ENCODE measurements at regions not wholly inside any gene's neighbourhood (a gene's known extent, or its start where the extent isn't known, plus 50 kb on each side); places are given as distances from the start of the nearest gene placed in this dataset.

DNA sequence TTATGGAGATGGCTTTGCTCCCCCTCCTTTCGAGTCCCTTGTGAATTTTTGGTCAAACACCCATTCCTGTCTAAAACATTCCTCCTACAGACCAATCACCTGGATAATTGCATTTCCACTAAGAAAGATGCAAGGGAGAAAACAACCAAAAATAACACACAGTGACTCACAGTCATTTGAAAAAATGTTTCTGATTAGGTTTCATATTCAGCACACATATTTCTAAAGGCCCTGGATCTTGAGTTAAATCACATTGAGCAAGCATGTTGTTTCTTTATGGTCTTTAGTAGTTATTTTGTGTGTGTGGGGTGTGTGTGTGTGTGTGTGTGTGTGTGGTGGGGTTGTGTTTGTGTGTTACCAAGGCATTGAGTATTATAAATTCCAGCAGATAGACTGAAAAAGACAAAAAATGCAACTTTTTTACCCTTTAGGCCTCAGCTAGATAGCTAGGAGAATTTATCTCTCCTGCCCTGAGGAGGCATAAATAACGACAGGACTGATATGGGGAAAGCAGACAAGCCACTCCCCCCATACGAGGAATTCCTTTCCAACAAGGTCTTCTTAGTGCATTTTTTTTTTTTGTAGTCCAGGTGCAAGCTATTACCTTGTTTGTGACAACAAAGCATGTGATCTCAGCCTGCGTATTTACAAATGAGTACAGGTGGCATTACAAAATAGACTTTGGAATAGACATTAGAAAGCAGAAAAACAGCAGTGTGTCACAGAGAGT, 265.4 kb upstream of the ADGRL3 start:
- Histone ChIP-seq H3T11ph (ENCODE audit: low read length) (no peak overlapping the region), H3K9me3 (ENCODE audit: control insufficient read depth, low read depth, low read length) (no peaks in the 10 kb centered on the region), H2BK15ac (ENCODE audit: low read depth, low read length) (no peak overlapping the region), H3K4me1 (ENCODE audit: insufficient read depth, low read length) (no peaks in the 10 kb centered on the region), H3K14ac (ENCODE audit: insufficient read depth, low read length) (no peak overlapping the region), H2BK120ac (ENCODE audit: low read depth, low read length, poor library complexity, severe bottlenecking) (no peak overlapping the region), H2AFZ (ENCODE audit: low read length) (no peak overlapping the region), H2BK12ac (ENCODE audit: insufficient read length, low read depth, low read length) (no peak overlapping the region), H3K79me2 (ENCODE audit: insufficient read depth, low read length) (no peaks in the 10 kb centered on the region), H2BK20ac (ENCODE audit: low read depth, low read length, poor library complexity, severe bottlenecking) (no peak overlapping the region), H3K4me2 (ENCODE audit: insufficient read depth, insufficient read length, low read length) (no peak overlapping the region), H3K23ac (ENCODE audit: insufficient read length, low read depth, low read length) (no peak overlapping the region), H4K8ac (replicated peaks; ENCODE audit: insufficient read length, low read depth, low read length) (no peak overlapping the region), H3K18ac (ENCODE audit: insufficient read length, low read depth, low read length) (no peak overlapping the region), H3K27ac (ENCODE audit: insufficient read length, low read depth, low read length) (no peak overlapping the region), H4K5ac (ENCODE audit: insufficient read length, low read depth, low read length) (no peak overlapping the region), H2BK5ac (ENCODE audit: insufficient read length, low read length) (no peak overlapping the region), H3K79me1 (ENCODE audit: insufficient read depth, low read depth, low read length, poor library complexity, severe bottlenecking) (no peaks in the 10 kb centered on the region), H3K23me2 (ENCODE audit: insufficient read length, low read depth, low read length, poor library complexity, severe bottlenecking) (no peaks in the 10 kb centered on the region), H4K20me1 (ENCODE audit: control insufficient read depth, insufficient read depth, insufficient read length) (no peaks in the 10 kb centered on the region), H3K27me3 (ENCODE audit: insufficient read depth, low read length) (no peaks in the 10 kb centered on the region; the same call in 1 of the 2 replicates), H3K4ac (ENCODE audit: low read depth, low read length) (no peak overlapping the region), H2AK5ac (ENCODE audit: insufficient read length, low read length) (no peak overlapping the region), H3K9ac (ENCODE audit: extremely low read depth, insufficient read length, low read length) (no peak overlapping the region), H4K91ac (ENCODE audit: insufficient read length, low read depth, low read length) (no peak overlapping the region), H3K56ac (ENCODE audit: insufficient read length, low read depth, low read length) (no peak overlapping the region)
- Mint-ChIP-seq H3K27ac (peak overlapping the region in 1 of 3 experiments; percentile 14; a peak in 1 of 7 replicates), H3K9me3 (no peaks in the 10 kb centered on the region), H3K4me1 (peaks cover 7% of the 10 kb centered on the region in 2 experiments), H3K27me3 (ENCODE audit: low read depth) (no peaks in the 10 kb centered on the region), H3K36me3 (ENCODE audit: insufficient read depth in 1 of 3, low read depth in 3 of 3) (no peaks in the 10 kb centered on the region), H3K4me3 (no peak overlapping the region)
- no CpG with 5 or more reads among the region's 4 CpGs for WGBS (ENCODE audit: extremely low coverage, insufficient read length, low lambda C conversion rate)
- TF ChIP-seq, protein P1, sequence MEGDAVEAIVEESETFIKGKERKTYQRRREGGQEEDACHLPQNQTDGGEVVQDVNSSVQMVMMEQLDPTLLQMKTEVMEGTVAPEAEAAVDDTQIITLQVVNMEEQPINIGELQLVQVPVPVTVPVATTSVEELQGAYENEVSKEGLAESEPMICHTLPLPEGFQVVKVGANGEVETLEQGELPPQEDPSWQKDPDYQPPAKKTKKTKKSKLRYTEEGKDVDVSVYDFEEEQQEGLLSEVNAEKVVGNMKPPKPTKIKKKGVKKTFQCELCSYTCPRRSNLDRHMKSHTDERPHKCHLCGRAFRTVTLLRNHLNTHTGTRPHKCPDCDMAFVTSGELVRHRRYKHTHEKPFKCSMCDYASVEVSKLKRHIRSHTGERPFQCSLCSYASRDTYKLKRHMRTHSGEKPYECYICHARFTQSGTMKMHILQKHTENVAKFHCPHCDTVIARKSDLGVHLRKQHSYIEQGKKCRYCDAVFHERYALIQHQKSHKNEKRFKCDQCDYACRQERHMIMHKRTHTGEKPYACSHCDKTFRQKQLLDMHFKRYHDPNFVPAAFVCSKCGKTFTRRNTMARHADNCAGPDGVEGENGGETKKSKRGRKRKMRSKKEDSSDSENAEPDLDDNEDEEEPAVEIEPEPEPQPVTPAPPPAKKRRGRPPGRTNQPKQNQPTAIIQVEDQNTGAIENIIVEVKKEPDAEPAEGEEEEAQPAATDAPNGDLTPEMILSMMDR (conservative IDR thresholded peaks at IDR 0.05), result no peak
- DNase-seq, result no peak

Measured in H9 (cell line).